NCI-H1092 treated with DMSO at 0.1 percent for 48 hours (cell line): ENCODE measurements at regions not wholly inside any gene's neighbourhood (a gene's known extent, or its start where the extent isn't known, plus 50 kb on each side); places are given as distances from the start of the nearest gene placed in this dataset.

Experiments used
- DNase-seq: peaks from one replicate; lab custom pipeline; 2025; lab: John Stamatoyannopoulos, UW

- no peak for DNase-seq
Observed at GRCh38 chr1:207971331-207972219, 60.6 kb upstream of the CD34 start.

- DNase-seq, result no peak
Observed at GRCh38 chr1:207970329-207971233, 59.7 kb upstream of the CD34 start.

- DNase-seq, result no peak
Observed at GRCh38 chr1:207969528-207969927, 58.6 kb upstream of the CD34 start.

GRCh38 chr1:207968521-207969009, 57.6 kb upstream of the CD34 start:
- DNase-seq, result no peak

GRCh38 chr1:207967703-207968102, 56.8 kb upstream of the CD34 start:
- no peak for DNase-seq

- no peak for DNase-seq
Observed at GRCh38 chr1:207966521-207966920, 55.6 kb upstream of the CD34 start.

GRCh38 chr1:207965392-207966387, 54.8 kb upstream of the CD34 start:
- DNase-seq, result no peak

- DNase-seq, result no peak
Observed at GRCh38 chr1:207964195-207964966, 53.5 kb upstream of the CD34 start.

- peak; percentile 88 for DNase-seq
Observed at GRCh38 chr1:207963427-207964194, 52.7 kb upstream of the CD34 start.

GRCh38 chr1:207962716-207963426, 51.9 kb upstream of the CD34 start:
- DNase-seq, result peak; percentile 51
